HL-60/S4 treated with retinoic acid at 250 ng/mL for 4 days and 3 days (cell line): ENCODE measurements at regions not wholly inside any gene's neighbourhood (a gene's known extent, or its start where the extent isn't known, plus 50 kb on each side); places are given as distances from the start of the nearest gene placed in this dataset.

Source experiments
- in situ Hi-C: fragments of 300-500 bp; cut with MboI; formaldehyde crosslinking; loops from 2 replicates; pipeline ENCODE4 v1.7.0; 2022; ENCODE audit warnings: low sequenced_read_pairs

- in situ Hi-C loops = no loop called here
Measured at GRCh38 chr20:60486315-60486714, 528.1 kb downstream of the CDH26 start.

GRCh38 chr20:60486937-60487336, 528.7 kb downstream of the CDH26 start:
- in situ Hi-C loops = no loop called here

- in situ Hi-C loops = no loop called here
Measured at GRCh38 chr20:60490217-60491050, 532.2 kb downstream of the CDH26 start.

- in situ Hi-C loops = no loop called here
Measured at GRCh38 chr20:60491051-60491581, 532.9 kb downstream of the CDH26 start.

- in situ Hi-C loops = no loop called here
Measured at GRCh38 chr20:60494476-60494875, 536.3 kb downstream of the CDH26 start.

GRCh38 chr20:60497298-60498035, 539.2 kb downstream of the CDH26 start:
- in situ Hi-C loops = no loop called here

GRCh38 chr20:60500038-60500701, 541.9 kb downstream of the CDH26 start:
- in situ Hi-C loops = no loop called here

- in situ Hi-C loops = no loop called here
Measured at GRCh38 chr20:60501048-60501447, 542.8 kb downstream of the CDH26 start.

GRCh38 chr20:60502881-60503280, 544.7 kb downstream of the CDH26 start:
- in situ Hi-C loops = no loop called here

- in situ Hi-C loops = no loop called here
Measured at GRCh38 chr20:60505423-60505822, 547.2 kb downstream of the CDH26 start.

- in situ Hi-C loops = no loop called here
Measured at GRCh38 chr20:60506061-60506460, 547.8 kb downstream of the CDH26 start.

GRCh38 chr20:60507087-60507694, 549.0 kb downstream of the CDH26 start:
- in situ Hi-C loops = no loop called here

GRCh38 chr20:60509407-60509806, 551.2 kb downstream of the CDH26 start:
- in situ Hi-C loops = no loop called here

- in situ Hi-C loops = no loop called here
Measured at GRCh38 chr20:60510356-60510755, 552.1 kb downstream of the CDH26 start.

GRCh38 chr20:60512443-60512842, 554.2 kb downstream of the CDH26 start:
- in situ Hi-C loops = no loop called here

- in situ Hi-C loops = no loop called here
Measured at GRCh38 chr20:60513141-60513540, 554.9 kb downstream of the CDH26 start.

GRCh38 chr20:60516442-60516841, 558.2 kb downstream of the CDH26 start:
- in situ Hi-C loops = no loop called here

- in situ Hi-C loops = no loop called here
Measured at GRCh38 chr20:60518022-60518421, 559.8 kb downstream of the CDH26 start.

GRCh38 chr20:60525397-60525796, 567.2 kb downstream of the CDH26 start:
- in situ Hi-C loops = no loop called here

GRCh38 chr20:60527656-60528055, 569.4 kb downstream of the CDH26 start:
- in situ Hi-C loops = no loop called here

- in situ Hi-C loops = no loop called here
Measured at GRCh38 chr20:60528141-60528540, 569.9 kb downstream of the CDH26 start.
